H1 (cell line): ENCODE measurements at regions not wholly inside any gene's neighbourhood (a gene's known extent, or its start where the extent isn't known, plus 50 kb on each side); places are given as distances from the start of the nearest gene placed in this dataset.
"Not testable (repeated sequence)": the region's sequence is repeated elsewhere in the genome, so short reads cannot be mapped to it uniquely, and the experiment has no call there.

Experiments
- ATF3 ChIP-seq: IDR thresholded peaks from 2 replicates; pipeline ENCODE4 v1.6.1; 2011; ENCODE audit warnings: low read depth, mild to moderate bottlenecking, low read length; ENCODE audit not compliant: insufficient read depth
- EZH2 ChIP-seq: fragments of 200-600 bp; sonication (generic); IDR thresholded peaks from 2 replicates; pipeline ENCODE4 v1.7.1; 2012; ENCODE audit warnings: low read depth, mild to moderate bottlenecking, moderate library complexity, low read length, inconsistent platforms; ENCODE audit not compliant: severe bottlenecking
- USF2 ChIP-seq: IDR thresholded peaks from 2 replicates; pipeline ENCODE4 v1.6.1; 2011; ENCODE audit warnings: low read length, improper control_type of control experiment
- YY1 ChIP-seq: IDR thresholded peaks from 2 replicates; pipeline ENCODE4 v1.6.1; 2011; ENCODE audit warnings: low read depth, mild to moderate bottlenecking, low read length
- TF ChIP-seq, protein P1 (sequence below), 3 experiments: IDR thresholded peaks; 1 replicate in 2 of 3; 2 replicates in 1 of 3; pipeline versions ENCODE4 v1.5.1 to v1.6.1; 2011; ENCODE audit warnings: low read length in 3 of 3, mild to moderate bottlenecking in 3 of 3, inconsistent platforms in 2 of 3, low read depth in 1 of 3, moderate library complexity in 1 of 3; ENCODE audit not compliant: insufficient read depth in 1 of 3; ENCODE audit errors: control extremely low read depth in 1 of 3

DNA sequence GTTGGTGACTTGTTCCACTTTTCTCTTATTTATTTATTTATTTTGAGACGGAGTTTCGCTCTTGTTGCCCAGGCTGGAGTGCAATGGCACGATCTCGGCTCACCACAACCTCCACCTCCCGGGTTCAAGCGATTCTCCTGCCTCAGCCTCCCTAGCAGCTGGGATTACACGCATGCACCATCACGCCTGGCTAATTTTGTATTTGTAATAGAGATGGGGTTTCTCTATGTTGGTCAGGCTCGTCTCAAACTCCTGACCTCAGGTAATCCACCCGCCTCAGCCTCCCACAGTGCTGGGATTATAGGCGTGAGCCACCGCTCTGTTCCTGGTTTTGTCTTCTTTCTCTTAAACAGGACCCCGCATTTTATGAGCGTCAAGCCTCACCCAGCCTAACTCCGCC is 57.3 kb upstream of the METTL9 start:
- TF ChIP-seq, protein P1, sequence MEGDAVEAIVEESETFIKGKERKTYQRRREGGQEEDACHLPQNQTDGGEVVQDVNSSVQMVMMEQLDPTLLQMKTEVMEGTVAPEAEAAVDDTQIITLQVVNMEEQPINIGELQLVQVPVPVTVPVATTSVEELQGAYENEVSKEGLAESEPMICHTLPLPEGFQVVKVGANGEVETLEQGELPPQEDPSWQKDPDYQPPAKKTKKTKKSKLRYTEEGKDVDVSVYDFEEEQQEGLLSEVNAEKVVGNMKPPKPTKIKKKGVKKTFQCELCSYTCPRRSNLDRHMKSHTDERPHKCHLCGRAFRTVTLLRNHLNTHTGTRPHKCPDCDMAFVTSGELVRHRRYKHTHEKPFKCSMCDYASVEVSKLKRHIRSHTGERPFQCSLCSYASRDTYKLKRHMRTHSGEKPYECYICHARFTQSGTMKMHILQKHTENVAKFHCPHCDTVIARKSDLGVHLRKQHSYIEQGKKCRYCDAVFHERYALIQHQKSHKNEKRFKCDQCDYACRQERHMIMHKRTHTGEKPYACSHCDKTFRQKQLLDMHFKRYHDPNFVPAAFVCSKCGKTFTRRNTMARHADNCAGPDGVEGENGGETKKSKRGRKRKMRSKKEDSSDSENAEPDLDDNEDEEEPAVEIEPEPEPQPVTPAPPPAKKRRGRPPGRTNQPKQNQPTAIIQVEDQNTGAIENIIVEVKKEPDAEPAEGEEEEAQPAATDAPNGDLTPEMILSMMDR (IDR thresholded peaks at IDR 0.05; ENCODE audit: control extremely low read depth in 1 of 3, insufficient read depth in 1 of 3, low read depth in 1 of 3, low read length in 3 of 3): not testable (repeated sequence)
- TF ChIP-seq ATF3, USF2, EZH2, YY1: not testable (repeated sequence)
